SK-N-SH treated with all-trans-retinoic acid at 6 μM for 48 hours (cell line): ENCODE measurements at regions not wholly inside any gene's neighbourhood (a gene's known extent, or its start where the extent isn't known, plus 50 kb on each side); places are given as distances from the start of the nearest gene placed in this dataset.

Experiments
- ATAC-seq: fragments of 200-7000 bp; cut with Tn5 transposase; 3 replicates; pipeline ENCODE4 v1.9.1; 2020; ENCODE audit warnings: mild to moderate bottlenecking, moderate library complexity
- BACH2 ChIP-seq: fragments of 250-450 bp; sonication (Bioruptor Pico); IDR thresholded peaks from 2 replicates; pipeline ENCODE4 v1.9.0; 2021; ENCODE audit warnings: mild to moderate bottlenecking, borderline replicate concordance
- CREB5 ChIP-seq: fragments of 250-450 bp; sonication (Bioruptor Pico); IDR thresholded peaks from 2 replicates; pipeline ENCODE4 v1.5.1; 2020; ENCODE audit warnings: low read depth, mild to moderate bottlenecking, moderate library complexity
- CSDC2 ChIP-seq: fragments of 250-450 bp; sonication (Bioruptor Pico); IDR thresholded peaks from 2 replicates; pipeline ENCODE4 v1.5.0; 2020; ENCODE audit warnings: mild to moderate bottlenecking, moderate library complexity
- CSRNP3 ChIP-seq: fragments of 250-450 bp; sonication (Bioruptor Pico); IDR thresholded peaks from 2 replicates; pipeline ENCODE4 v1.5.1; 2021; ENCODE audit warnings: mild to moderate bottlenecking, moderate library complexity
- ESRRG ChIP-seq: fragments of 250-450 bp; sonication (Bioruptor Pico); IDR thresholded peaks from 2 replicates; pipeline ENCODE4 v1.6.1; 2021; ENCODE audit warnings: mild to moderate bottlenecking
- ISL1 ChIP-seq: fragments of 250-450 bp; sonication (Bioruptor Pico); IDR thresholded peaks from 2 replicates; pipeline ENCODE4 v2.1.2; 2022; ENCODE audit warnings: mild to moderate bottlenecking, moderate library complexity
- OSR1 ChIP-seq: fragments of 250-450 bp; sonication (Bioruptor Pico); IDR thresholded peaks from 2 replicates; pipeline ENCODE4 v1.8.0; 2022; ENCODE audit warnings: moderate library complexity, mild to moderate bottlenecking, inconsistent platforms
- PATZ1 ChIP-seq: fragments of 250-450 bp; sonication (Bioruptor Pico); IDR thresholded peaks from 2 replicates; pipeline ENCODE4 v1.8.0; 2020; ENCODE audit warnings: mild to moderate bottlenecking, moderate library complexity, borderline replicate concordance
- POU6F1 ChIP-seq: fragments of 250-450 bp; sonication (Bioruptor Pico); IDR thresholded peaks from 2 replicates; pipeline ENCODE4 v1.8.0; 2021; ENCODE audit warnings: low read depth, mild to moderate bottlenecking, moderate library complexity, borderline replicate concordance
- PPARA ChIP-seq: fragments of 250-450 bp; sonication (Bioruptor Pico); IDR thresholded peaks from 2 replicates; pipeline ENCODE4 v1.5.0; 2020; ENCODE audit warnings: mild to moderate bottlenecking, borderline replicate concordance
- RARB ChIP-seq: fragments of 250-450 bp; sonication (Bioruptor Pico); IDR thresholded peaks from 2 replicates; pipeline ENCODE4 v1.8.0; 2021; ENCODE audit warnings: mild to moderate bottlenecking, moderate library complexity
- SNAI2 ChIP-seq: fragments of 250-450 bp; sonication (Bioruptor Pico); IDR thresholded peaks from 2 replicates; pipeline ENCODE4 v1.5.0; 2020; ENCODE audit warnings: mild to moderate bottlenecking, moderate library complexity
- TOX ChIP-seq: fragments of 250-450 bp; sonication (Bioruptor Pico); IDR thresholded peaks from 2 replicates; pipeline ENCODE4 v1.8.0; 2021; ENCODE audit warnings: mild to moderate bottlenecking, moderate library complexity, borderline replicate concordance
- TSHZ2 ChIP-seq: fragments of 250-450 bp; sonication (Bioruptor Pico); IDR thresholded peaks from 2 replicates; pipeline ENCODE4 v1.5.0; 2020; ENCODE audit warnings: mild to moderate bottlenecking, moderate library complexity
- ZC3H10 ChIP-seq: fragments of 250-450 bp; sonication (Bioruptor Pico); IDR thresholded peaks from 2 replicates; pipeline ENCODE4 v1.5.1; 2021; ENCODE audit warnings: mild to moderate bottlenecking, moderate library complexity
- ZFP3 ChIP-seq: fragments of 250-450 bp; sonication (Bioruptor Pico); IDR thresholded peaks from 2 replicates; pipeline ENCODE4 v1.5.0; 2020; ENCODE audit warnings: mild to moderate bottlenecking, moderate library complexity
- ZFP30 ChIP-seq: fragments of 450-650 bp; formaldehyde crosslinking; IDR thresholded peaks from 2 replicates; pipeline ENCODE4 v1.5.0; 2022; ENCODE audit warnings: mild to moderate bottlenecking, moderate library complexity
- ZNF565 ChIP-seq: fragments of 450-650 bp; formaldehyde crosslinking; conservative IDR thresholded peaks from 2 replicates; pipeline ENCODE4 v1.5.0; 2020; ENCODE audit warnings: low read depth, mild to moderate bottlenecking, moderate library complexity
- ZNF70 ChIP-seq: fragments of 450-650 bp; formaldehyde crosslinking; IDR thresholded peaks from 2 replicates; pipeline ENCODE4 v1.5.0; 2020; ENCODE audit warnings: mild to moderate bottlenecking, moderate library complexity
- ZNF8 ChIP-seq: fragments of 450-650 bp; formaldehyde crosslinking; IDR thresholded peaks from 2 replicates; pipeline ENCODE4 v1.5.0; 2020; ENCODE audit warnings: mild to moderate bottlenecking, moderate library complexity

GRCh38 chr12:13347241-13348043 is 150.9 kb downstream of the EMP1 start:
- ATAC-seq, result peak; percentile 59
- TF ChIP-seq ZFP3 (CRISPR knock-in tag) (no peak), ESRRG (CRISPR knock-in tag) (no peak), CSDC2 (CRISPR knock-in tag) (no peak), RARB (no peak)

- no peak for ATAC-seq
- no peak for TF ChIP-seq ESRRG (CRISPR knock-in tag)
- TF ChIP-seq ZC3H10 (CRISPR knock-in tag), result no peak
- TF ChIP-seq CSRNP3 (CRISPR knock-in tag), result no peak
- no peak for TF ChIP-seq ZFP30
- no peak for TF ChIP-seq PPARA (CRISPR knock-in tag)
- TF ChIP-seq CSDC2 (CRISPR knock-in tag), result no peak
- TF ChIP-seq ZNF565 (CRISPR knock-in tag), result no peak
- no peak for TF ChIP-seq ZNF8 (CRISPR knock-in tag)
- no peak for TF ChIP-seq ZNF70 (CRISPR knock-in tag)
- TF ChIP-seq ISL1 (CRISPR knock-in tag), result no peak
- TF ChIP-seq TSHZ2 (CRISPR knock-in tag), result no peak
- TF ChIP-seq BACH2 (CRISPR knock-in tag), result no peak
- no peak for TF ChIP-seq SNAI2
- TF ChIP-seq OSR1 (CRISPR knock-in tag), result no peak
- TF ChIP-seq CREB5 (CRISPR knock-in tag), result no peak
Observed at GRCh38 chr12:13345722-13346121, 149.2 kb downstream of the EMP1 start.

GRCh38 chr12:13343375-13343774 is 146.8 kb downstream of the EMP1 start:
- TF ChIP-seq CREB5 (CRISPR knock-in tag) (no peak), POU6F1 (no peak), ZNF8 (CRISPR knock-in tag) (no peak)
- no peak for ATAC-seq

GRCh38 chr12:13342971-13343370 is 146.4 kb downstream of the EMP1 start:
- TF ChIP-seq RARB, result no peak
- no peak for TF ChIP-seq PATZ1 (CRISPR knock-in tag)
- no peak for TF ChIP-seq OSR1 (CRISPR knock-in tag)
- no peak for TF ChIP-seq TSHZ2 (CRISPR knock-in tag)
- TF ChIP-seq TOX (CRISPR knock-in tag), result no peak
- no peak for TF ChIP-seq SNAI2
- no peak for TF ChIP-seq ESRRG (CRISPR knock-in tag)
- no peak for ATAC-seq
